HG02970 (cell line): ENCODE measurements at regions not wholly inside any gene's neighbourhood (a gene's known extent, or its start where the extent isn't known, plus 50 kb on each side); places are given as distances from the start of the nearest gene placed in this dataset.

Source experiments
- ATAC-seq: cut with Tn5 transposase; IDR thresholded peaks from one replicate; pipeline ENCODE4 v1.9.1; 2021; ENCODE audit warnings: mild to moderate bottlenecking, moderate library complexity, moderate number of reproducible peaks; ENCODE audit not compliant: unreplicated experiment, low FRiP score

- ATAC-seq = no peak
These were observed 715.8 kb upstream of the ID2 start for GRCh38 chr2:7966032-7966431.

GRCh38 chr2:7967707-7968405 lies 714.0 kb upstream of the ID2 start:
- ATAC-seq = no peak

DNA sequence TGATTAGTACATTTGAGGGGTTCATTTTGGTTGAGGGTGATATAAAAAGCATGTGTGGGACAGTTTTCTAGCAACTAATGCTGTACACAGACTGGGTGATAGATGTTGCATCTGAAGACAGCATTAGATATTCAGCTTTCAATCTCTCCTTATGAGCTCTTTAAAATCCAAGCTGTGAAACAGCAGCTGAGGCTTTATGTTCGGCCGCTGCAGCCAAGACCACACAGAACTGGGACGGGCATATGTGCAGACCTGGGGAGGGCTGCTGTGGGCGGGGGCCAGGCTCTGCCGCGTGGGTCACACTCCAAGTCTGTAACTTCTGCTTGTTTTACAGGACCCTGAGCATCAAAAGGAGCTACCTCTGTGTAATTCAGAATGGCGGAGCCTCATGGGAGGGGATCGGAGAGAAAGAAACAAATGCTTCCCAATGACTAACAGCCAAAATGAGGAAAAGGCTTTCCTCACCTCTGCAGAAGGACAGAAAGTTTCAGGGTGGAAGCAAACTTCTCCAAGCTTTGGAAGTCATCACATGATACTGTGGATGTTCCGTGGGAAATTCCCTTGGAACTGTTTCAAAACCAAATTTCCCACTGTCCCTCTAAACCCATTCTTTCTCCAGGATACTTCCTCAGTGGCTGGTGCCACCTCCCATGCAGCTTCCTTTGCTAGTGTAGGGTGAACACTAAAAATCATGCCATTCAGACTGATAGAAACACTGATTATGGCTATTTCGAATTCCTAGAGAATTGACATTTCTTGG lies 711.9 kb upstream of the ID2 start:
- ATAC-seq = no peak

- no peak for ATAC-seq
These were observed 710.6 kb upstream of the ID2 start for GRCh38 chr2:7971248-7971647.

GRCh38 chr2:7971841-7972240 lies 710.0 kb upstream of the ID2 start:
- no peak for ATAC-seq

DNA sequence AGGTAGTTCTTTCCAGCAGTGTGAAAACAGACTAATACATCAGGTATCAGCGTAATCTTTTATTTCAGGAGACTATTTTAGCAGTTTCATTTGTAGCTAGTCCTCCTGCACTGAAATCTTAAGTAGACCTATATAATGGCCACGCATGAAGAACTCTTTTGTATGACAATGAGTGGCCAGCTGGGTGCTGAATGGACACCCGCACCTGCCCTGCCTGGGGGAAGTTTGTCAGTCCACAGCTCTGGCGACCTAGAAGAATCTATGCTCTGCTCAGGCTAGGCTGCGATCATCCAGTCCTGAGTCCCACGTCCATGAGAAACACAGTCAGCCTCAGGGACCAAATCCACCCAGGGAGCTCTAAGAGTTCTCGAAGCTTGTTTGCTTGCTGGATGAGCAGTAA lies 709.2 kb upstream of the ID2 start:
- no peak for ATAC-seq

DNA sequence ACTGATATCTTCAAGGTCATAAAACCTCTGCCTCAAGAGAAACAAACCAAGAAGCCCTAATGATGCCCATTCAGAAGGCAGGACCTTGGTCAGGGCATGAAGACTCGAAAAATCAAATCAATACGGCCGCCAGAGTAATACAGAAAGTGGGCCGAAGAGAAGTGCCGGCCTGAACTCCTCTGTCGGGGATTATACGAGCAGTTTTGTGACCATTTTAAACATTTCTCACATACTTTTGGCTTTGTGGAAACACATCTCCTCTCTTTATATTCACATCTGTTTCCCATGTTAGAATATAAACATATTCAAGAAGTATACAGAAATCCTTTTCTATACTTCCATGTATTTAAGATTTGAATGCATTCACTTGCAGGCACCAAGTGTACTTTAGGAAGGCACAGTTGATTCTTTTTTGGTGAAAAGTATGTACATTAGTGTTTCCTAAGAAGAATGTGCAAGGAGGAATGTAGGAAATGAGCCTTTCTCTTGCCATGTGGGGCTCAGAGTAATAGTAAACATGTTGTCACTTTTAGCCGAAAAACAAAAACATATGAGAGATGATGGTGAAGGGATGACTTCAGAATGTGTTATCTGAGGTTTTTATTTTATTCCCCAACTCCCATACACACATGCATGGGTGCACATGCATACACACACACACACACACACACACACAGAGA lies 707.9 kb upstream of the ID2 start:
- no peak for ATAC-seq

GRCh38 chr2:7974936-7975335 lies 706.9 kb upstream of the ID2 start:
- ATAC-seq = no peak

- ATAC-seq = no peak
These were observed 705.6 kb upstream of the ID2 start for GRCh38 chr2:7976206-7976605.

DNA sequence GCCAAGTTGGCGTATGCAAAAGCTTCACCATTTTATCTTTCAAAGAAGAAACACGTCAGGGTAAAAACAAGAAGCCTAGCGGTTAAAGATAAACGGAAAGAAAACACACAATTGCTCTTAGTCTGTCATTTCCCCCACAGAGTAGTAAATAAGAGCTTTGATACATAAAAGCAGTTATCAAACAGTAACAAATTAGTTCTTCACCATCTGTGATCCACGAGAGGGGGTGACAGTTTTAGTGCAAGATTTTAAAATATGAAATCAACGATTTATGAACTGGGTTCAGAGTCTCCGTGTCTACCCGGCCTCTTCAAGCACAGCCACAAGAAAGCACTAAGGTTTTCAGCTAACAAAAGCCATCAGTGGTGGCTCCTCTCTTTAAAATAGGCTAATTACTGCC lies 703.9 kb upstream of the ID2 start:
- ATAC-seq = no peak

- no peak for ATAC-seq
These were observed 699.8 kb upstream of the ID2 start for GRCh38 chr2:7982054-7982453.

DNA sequence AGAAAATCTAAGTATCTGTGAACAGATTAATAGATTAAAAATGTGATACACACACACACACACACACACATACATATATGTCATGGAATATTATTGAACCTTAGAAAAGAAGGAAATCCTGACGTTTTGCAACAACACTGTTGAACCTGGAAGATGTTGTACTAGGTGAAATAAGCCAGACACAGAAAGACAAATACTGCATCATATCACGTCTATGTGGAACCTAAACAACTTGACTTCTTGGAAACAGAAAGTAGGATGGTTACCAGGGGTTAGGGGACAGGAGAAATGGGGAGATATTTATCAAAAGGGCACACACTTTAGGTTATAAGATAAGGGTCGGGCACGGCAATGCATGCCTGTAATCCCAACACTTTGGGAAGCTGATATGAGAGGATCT lies 698.4 kb upstream of the ID2 start:
- no peak for ATAC-seq

- ATAC-seq = no peak
These were observed 697.9 kb upstream of the ID2 start for GRCh38 chr2:7983912-7984311.

- ATAC-seq = no peak
These were observed 697.0 kb upstream of the ID2 start for GRCh38 chr2:7984693-7985353.

- ATAC-seq = no peak
These were observed 695.4 kb upstream of the ID2 start for GRCh38 chr2:7986431-7986830.

GRCh38 chr2:7987992-7988391 lies 693.9 kb upstream of the ID2 start:
- ATAC-seq = no peak

- no peak for ATAC-seq
These were observed 693.4 kb upstream of the ID2 start for GRCh38 chr2:7988440-7988839.

DNA sequence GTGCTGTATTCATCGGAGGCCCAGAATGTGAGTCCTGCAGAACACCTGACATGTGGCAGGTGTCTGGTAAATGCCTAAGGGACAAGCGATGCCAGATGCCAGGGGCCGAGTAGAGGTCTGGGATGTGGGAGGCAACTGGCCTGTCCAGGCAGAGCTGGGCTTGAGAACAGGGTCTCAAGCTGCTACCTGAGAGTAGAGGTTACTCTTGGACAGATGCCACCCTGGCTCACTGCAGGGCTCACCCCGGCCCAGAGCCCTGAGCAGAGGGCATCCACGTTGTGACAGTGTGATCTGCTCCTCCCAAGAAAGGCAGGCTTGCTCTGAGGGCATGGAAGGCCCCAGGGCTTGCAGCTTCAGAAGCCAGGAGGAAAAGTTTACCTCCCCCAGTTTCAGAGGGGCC lies 692.0 kb upstream of the ID2 start:
- ATAC-seq = no peak

GRCh38 chr2:7992612-7993602 lies 688.9 kb upstream of the ID2 start:
- ATAC-seq = no peak

DNA sequence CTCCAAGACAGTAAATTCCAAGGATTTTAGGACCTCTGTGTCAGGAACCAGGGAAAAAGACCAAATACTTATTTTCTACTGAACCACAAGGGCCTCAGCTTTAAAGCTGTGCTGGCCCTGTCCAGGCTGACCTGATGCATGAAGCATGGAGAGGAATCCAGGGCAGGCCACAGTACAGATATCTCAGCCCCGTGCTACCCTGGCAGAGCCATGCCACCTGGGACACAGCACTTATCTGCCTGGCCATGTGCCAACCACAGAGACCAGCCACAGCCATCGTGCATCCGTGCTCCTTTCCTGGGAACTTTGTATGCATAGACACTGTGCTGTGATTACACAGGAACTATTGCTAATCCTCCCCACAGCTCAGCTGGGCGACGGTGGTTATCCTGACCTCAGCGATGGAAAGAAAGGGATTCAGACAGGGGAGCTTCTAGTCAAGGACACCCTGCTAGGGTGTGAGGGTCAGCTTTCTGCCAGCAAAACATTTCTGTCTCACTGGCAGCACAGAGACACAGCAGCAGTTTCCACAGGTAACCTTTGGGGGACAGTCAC lies 687.4 kb upstream of the ID2 start:
- ATAC-seq = no peak
